GM19455 (cell line): ENCODE measurements at regions not wholly inside any gene's neighbourhood (a gene's known extent, or its start where the extent isn't known, plus 50 kb on each side); places are given as distances from the start of the nearest gene placed in this dataset.

Source experiments
- ATAC-seq: cut with Tn5 transposase; IDR thresholded peaks from one replicate; pipeline ENCODE4 v1.9.1; 2021; ENCODE audit not compliant: unreplicated experiment

GRCh38 chr21:18191139-18191538, 53.5 kb upstream of the CHODL start:
- no peak for ATAC-seq

DNA sequence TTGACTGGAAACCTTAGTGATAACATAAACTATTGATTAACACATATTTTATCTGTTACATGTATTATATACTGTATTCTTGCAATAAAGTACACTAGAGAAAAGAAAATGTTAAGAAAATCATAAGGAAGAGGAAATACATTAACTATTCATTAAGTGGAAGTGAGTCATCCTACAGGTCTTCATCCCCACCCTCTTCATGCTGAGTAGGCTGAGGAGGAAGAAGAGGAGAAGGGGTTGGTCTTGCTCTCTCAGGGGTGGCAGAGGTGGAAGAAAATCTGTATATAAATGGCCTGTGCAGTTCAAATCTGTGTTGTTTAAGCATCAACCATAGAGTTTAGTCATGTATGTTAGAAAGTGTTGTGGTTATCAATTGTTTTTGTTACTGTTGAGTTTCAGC, 66.1 kb upstream of the CHODL start:
- no peak for ATAC-seq

- no peak for ATAC-seq
These were observed 70.3 kb upstream of the CHODL start for GRCh38 chr21:18174370-18174769.

DNA sequence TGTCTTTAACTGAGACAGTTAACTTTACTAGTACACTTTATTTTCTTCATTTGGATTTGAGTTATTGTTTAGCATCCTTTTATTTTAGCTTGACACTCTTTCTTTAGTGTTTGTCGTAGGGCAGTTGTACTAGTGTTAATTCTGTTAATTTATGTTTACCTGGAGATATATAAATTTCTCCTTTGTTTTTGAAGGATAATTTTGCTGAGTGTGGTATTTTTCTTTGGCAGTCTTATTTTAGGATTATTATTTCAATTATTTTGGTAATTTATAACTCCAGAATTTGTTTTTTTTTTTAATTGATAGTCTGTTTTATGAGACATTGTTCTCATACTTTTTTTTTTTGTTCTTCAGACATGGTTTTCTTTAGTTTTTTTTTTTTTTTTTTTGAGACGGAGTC, 73.8 kb upstream of the CHODL start:
- ATAC-seq = no peak

DNA sequence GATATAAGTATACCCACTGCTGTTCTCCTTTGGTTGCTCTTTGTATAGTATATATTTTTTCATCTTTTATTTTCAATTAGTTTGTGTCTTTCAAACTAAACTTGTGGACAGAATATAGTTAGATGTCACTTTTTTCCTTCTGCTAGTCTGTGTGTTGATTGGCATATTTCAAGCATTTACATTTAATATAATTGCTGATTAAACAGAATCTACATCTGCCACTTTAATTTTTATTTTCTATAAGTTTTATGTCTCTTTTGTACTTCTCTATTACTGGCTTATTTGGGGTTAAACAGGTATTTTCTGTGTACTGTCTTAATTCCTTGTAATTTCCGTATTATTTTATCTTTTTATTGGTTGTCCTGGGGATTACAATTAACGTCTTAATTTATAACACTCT, 74.4 kb upstream of the CHODL start:
- ATAC-seq = no peak

DNA sequence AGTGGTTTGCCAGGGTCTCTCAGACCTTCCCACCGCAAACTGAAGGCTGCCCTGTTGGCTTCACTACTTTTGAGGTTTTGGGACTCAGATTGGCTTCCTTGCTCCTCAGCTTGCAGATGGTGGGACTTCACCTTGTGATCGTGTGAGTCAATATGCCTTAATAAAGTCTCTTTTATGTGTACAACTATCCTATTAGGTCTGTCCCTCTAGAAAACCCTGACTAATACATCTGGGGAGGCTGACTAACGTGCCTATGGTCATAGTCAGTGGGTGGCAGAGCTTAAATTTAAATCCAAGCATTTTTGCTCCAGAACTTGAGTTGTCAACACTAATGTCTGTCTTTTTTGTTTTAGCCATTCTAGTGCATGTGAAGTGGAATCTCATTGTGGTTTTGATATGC, 76.5 kb upstream of the CHODL start:
- ATAC-seq = no peak

- no peak for ATAC-seq
These were observed 79.7 kb upstream of the CHODL start for GRCh38 chr21:18164933-18165332.

DNA sequence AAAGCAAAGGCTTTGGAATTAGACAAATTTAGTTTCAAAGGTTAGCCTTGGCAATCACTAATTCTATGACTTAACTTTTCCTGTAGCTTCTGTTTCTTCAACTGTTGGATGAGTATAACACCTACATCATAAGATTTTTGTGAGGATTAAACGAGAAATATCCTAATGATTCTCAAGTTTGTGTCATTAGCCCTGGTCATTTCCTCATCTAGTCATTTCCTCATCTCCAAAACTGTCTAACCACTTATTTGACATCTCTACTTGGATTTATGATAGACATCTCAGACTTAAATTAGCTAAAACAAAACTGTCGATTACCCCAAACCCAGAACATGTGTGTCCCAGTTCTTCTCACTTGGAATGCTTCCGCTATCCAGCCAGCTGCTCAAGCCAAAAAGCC, 80.2 kb upstream of the CHODL start:
- ATAC-seq = no peak

DNA sequence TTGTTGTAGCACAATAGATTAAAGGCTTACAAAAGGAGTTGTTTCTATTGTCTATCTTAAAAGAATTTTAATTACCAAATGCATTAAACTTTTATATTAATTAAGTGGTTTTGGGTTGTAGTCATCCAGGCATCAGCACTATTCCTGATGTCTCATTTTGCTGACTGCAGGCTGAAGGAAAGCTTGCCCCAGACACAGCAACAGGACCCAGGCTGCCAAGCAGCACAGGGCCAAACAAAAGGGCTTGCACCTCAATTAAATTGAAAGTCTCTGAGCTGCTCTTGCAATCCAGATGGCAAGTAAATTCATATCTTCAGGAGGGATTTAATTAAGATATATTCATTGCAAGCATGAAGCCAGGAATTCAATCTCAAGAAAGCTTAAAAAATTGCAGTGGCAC, 80.7 kb upstream of the CHODL start:
- ATAC-seq = no peak

DNA sequence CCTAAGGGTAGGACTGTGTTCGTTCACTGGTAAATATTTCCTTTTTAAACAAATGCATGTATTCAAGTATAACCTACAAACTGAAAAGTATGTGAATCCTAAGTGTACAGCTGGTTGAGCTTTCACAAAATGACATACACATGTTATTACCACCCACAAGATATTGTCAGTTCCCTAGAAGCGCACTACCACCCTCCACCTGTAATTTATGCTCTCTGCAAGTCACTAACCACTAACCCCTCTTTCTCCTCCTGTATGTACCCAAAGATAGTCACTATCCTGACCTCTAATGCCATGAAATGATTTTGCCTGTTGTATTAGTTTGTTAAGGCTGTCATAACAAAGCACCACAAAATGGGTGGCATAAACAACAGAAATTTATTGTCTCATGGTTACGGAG, 82.8 kb upstream of the CHODL start:
- no peak for ATAC-seq

DNA sequence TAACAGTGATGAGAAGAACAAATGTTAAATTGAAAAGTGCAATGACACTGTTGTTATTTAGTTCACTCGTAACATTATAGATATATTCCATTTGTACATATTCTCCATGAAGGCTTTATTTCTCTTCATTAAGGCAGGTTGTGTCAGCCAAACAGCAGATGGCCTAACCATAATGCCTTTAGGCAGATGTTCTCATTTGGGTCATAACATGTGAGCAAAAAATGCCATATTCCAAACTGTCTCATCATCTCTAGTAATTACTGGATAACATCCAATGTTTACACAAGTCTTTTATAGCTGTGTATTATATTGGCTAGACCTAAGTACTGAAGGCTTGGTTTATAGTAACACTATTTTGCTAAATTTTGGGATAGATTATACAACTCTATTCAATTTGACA, 87.2 kb upstream of the CHODL start:
- ATAC-seq = no peak

DNA sequence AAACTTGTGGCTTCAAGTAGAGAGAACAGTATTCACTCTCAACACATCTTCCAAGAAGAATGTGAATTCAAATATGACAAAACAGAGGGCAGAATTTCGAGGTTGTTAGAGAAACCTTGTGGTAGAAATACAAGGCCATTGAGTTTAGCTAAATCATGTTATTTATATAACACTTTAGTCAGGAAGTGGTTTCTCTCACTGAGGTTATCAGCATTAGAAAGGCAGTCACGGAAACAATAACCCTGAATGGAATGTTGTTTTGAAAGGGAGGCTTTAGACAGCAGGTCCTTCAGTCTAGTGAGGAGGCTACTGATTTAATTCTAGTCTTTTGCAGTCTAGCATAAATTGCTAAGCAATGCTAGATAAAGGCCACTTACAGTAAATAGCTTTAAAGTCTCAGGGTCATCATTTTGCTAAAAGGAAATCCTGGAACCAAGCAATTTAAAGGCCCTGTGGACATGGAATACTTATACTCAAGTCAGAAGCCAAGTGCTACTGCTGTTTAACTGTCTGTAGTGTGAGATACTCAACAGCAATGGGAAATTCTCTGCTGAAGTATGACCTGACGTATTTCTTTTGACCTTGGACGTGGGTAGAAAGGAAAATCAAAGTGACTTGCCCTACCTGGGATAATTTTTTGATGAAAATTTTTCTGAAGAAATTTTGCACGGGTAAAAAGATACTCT, 89.0 kb upstream of the CHODL start:
- no peak for ATAC-seq

GRCh38 chr21:18153063-18153462, 91.6 kb upstream of the CHODL start:
- ATAC-seq = no peak

DNA sequence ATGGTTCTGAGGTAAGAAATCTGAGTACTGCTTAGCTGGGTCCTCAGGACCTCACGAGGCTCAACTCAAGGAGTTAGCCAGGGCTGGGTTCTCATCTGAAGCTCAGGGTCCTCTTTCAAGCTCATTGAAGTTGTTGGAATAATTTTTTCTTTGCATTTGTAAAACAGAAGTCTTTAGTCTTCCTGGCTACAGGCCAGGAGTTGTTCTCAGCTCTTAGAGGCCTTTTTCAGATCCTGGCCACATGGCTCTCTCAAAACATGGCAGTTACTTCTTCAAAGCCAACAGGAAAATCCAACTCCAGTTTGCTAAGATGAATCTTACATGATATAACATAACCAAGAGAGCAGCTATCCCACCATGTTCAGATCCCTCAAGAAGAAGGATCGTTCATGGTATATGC, 92.3 kb upstream of the CHODL start:
- no peak for ATAC-seq

- ATAC-seq = no peak
These were observed 93.6 kb upstream of the CHODL start for GRCh38 chr21:18151046-18151445.

DNA sequence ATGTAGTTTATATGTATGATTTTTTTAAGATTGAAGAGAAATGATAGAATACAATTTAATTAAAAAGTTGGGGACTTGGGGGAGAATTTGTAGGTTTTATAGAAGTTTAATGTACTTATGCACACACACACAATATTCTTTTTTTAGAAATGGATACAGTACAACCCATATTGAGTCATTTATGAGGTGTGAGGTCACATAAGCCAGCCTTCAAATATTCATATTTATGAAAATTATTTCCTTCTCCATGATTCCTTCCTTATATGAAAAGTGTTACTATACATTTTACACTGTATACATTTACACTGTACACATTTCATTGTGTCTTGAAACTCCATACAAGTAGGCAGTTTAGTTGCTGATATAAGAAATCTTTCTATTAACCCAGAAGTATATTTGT, 96.2 kb upstream of the CHODL start:
- no peak for ATAC-seq

GRCh38 chr21:18147678-18148077, 97.0 kb upstream of the CHODL start:
- ATAC-seq = no peak

- no peak for ATAC-seq
These were observed 97.8 kb upstream of the CHODL start for GRCh38 chr21:18146820-18147219.

DNA sequence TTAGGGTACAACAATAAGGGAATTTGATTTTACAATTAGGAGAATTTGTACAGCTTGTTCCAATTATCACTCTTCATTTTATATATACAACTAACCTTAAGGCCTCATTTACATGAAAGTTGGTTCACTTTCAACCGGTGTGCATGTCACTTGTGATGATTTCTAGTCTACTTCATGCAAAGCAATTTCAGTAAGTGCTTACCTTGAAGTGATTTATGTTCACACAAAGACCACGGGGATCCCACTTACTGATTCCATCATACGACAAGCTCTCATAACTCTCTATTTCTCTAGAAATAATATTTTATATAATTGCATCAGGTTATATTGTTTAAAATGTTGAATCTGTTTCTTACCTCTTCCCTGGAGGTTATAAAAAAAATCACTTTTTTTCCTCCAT, 100.3 kb upstream of the CHODL start:
- no peak for ATAC-seq

- ATAC-seq = no peak
These were observed 102.0 kb upstream of the CHODL start for GRCh38 chr21:18142655-18143054.

GRCh38 chr21:18138507-18138906, 106.1 kb upstream of the CHODL start:
- ATAC-seq = no peak

GRCh38 chr21:18129526-18129925, 115.1 kb upstream of the CHODL start:
- ATAC-seq = no peak

- ATAC-seq = no peak
These were observed 126.1 kb upstream of the CHODL start for GRCh38 chr21:18118566-18118965.

DNA sequence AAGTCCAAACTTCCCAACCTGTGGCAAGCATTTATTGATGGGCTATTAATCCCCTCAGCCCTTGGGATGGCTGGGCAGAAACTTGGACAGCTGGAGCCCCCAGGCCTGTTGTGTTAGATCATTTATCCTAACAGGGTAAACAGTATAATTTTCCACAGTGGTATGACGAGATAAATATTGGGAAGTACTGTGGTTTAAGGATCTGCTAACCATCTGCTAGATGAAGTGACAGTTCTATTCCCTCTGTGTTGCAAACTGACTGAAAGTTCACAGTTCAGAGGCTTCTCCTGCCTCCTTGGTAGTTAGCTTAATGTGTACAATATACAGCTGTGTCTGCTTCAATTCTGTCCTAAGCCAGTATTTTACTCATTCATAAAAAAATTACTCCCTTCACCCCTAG, 127.5 kb upstream of the CHODL start:
- no peak for ATAC-seq
